Esophagus muscularis mucosa (tissue), 4 donors: ENCODE measurements at regions not wholly inside any gene's neighbourhood (a gene's known extent, or its start where the extent isn't known, plus 50 kb on each side); places are given as distances from the start of the nearest gene placed in this dataset.

Source experiments
- DNase-seq: peaks from one replicate; pipeline ENCODE4 v3.0.0-alpha.2; 2017; ENCODE audit errors: extremely low spot score
- H3K27ac ChIP-seq, 4 donors: fragments of 200-600 bp; sonication (generic); replicated peaks in 1 of 4; 1 replicate in 3 of 4; 2 replicates in 1 of 4; pipeline ENCODE4 v1.5.1; 2016 to 2019; ENCODE audit warnings: mild to moderate bottlenecking in 1 of 4
- H3K27me3 ChIP-seq, 4 donors: fragments of 200-600 bp; sonication (generic); one replicate each; pipeline versions ENCODE4 v1.5.1 to v1.6.0; 2016 to 2019
- H3K36me3 ChIP-seq, 4 donors: fragments of 200-600 bp; sonication (generic); one replicate each; pipeline ENCODE4 v1.5.1; 2016 to 2019
- H3K4me1 ChIP-seq, 4 donors: fragments of 200-600 bp; sonication (generic); one replicate each; pipeline ENCODE4 v1.5.1; 2016 to 2019
- H3K4me3 ChIP-seq, 4 donors: fragments of 200-600 bp; sonication (generic); 1 replicate in 2 of 4; 2 replicates in 2 of 4; pipeline ENCODE4 v1.5.1; 2016 to 2019; ENCODE audit warnings: mild to moderate bottlenecking in 4 of 4, moderate library complexity in 1 of 4
- H3K9me3 ChIP-seq, 4 donors: fragments of 200-600 bp; sonication (generic); 1 replicate in 3 of 4; 2 replicates in 1 of 4; pipeline ENCODE4 v1.5.1; 2016 to 2019
- CTCF ChIP-seq, 3 experiments: fragments of 200-600 bp in 2 of 3; fragments of 450-650 bp in 1 of 3; sonication (generic) in 2 of 3; IDR thresholded peaks; one replicate each; pipeline ENCODE4 v1.5.1; 2017 to 2019; ENCODE audit warnings: antibody characterized with exemption in 3 of 3, mild to moderate bottlenecking in 2 of 3, moderate library complexity in 1 of 3
- EP300 ChIP-seq: sonication (generic); formaldehyde crosslinking; IDR thresholded peaks from one replicate; pipeline ENCODE4 v1.6.1; 2017; ENCODE audit warnings: antibody characterized with exemption
- POLR2A ChIP-seq: fragments of 450-650 bp; IDR thresholded peaks from one replicate; pipeline ENCODE4 v1.6.1; 2017; ENCODE audit warnings: antibody characterized with exemption, moderate library complexity, mild to moderate bottlenecking, low read depth
- POLR2AphosphoS5 ChIP-seq, 2 donors: sonication (generic); formaldehyde crosslinking; IDR thresholded peaks; one replicate each; pipeline ENCODE4 v1.6.1; 2017; ENCODE audit warnings: antibody characterized with exemption in 2 of 2
- WGBS: methylation state at CpG from one replicate; pipeline ENCODE4 v1.1.5; 2018; 5-methylcytosine and 5-hydroxymethylcytosine counted together
- intact Hi-C: fragments of 100-400 bp; cut with DNase I; formaldehyde crosslinking; loops from one replicate; pipeline ENCODE4 v1.15.1; 2023

GRCh38 chr6:68046302-68046701 is 588.8 kb upstream of the ADGRB3 start:
- 97% methylated on average over 1 of the region's 1 CpG for WGBS

GRCh38 chr6:68045193-68045592 is 589.9 kb upstream of the ADGRB3 start:
- no peak for DNase-seq
- H3K4me3 ChIP-seq: no peak overlapping the region
- TF ChIP-seq POLR2AphosphoS5 (IDR thresholded peaks at IDR 0.05) (no peak), EP300 (no peak)
- intact Hi-C loops: no loop called here
- no peaks in the 10 kb centered on the region for H3K36me3 ChIP-seq
- no peaks in the 10 kb centered on the region for H3K4me1 ChIP-seq
- no peaks in the 10 kb centered on the region for H3K9me3 ChIP-seq
- WGBS: 83% methylated on average over 4 of the region's 4 CpGs
- H3K27ac ChIP-seq: no peak overlapping the region
- H3K27me3 ChIP-seq: no peaks in the 10 kb centered on the region

More at GRCh38 chr6:68046302-68046701, 588.8 kb upstream of the ADGRB3 start:
- DNase-seq: no peak
- no peak overlapping the region for H3K27ac ChIP-seq
- no peaks in the 10 kb centered on the region for H3K9me3 ChIP-seq
- H3K4me3 ChIP-seq: no peak overlapping the region
- intact Hi-C loops: no loop called here
- no peaks in the 10 kb centered on the region for H3K27me3 ChIP-seq
- no peaks in the 10 kb centered on the region for H3K36me3 ChIP-seq
- TF ChIP-seq EP300 (no peak), CTCF (IDR thresholded peaks at IDR 0.05) (no peak), POLR2A (no peak), POLR2AphosphoS5 (IDR thresholded peaks at IDR 0.05) (no peak)
- H3K4me1 ChIP-seq: no peaks in the 10 kb centered on the region

GRCh38 chr6:68044264-68044663 is 590.8 kb upstream of the ADGRB3 start:
- H3K4me1 ChIP-seq: no peaks in the 10 kb centered on the region
- H3K4me3 ChIP-seq: no peak overlapping the region
- no peaks in the 10 kb centered on the region for H3K27me3 ChIP-seq
- H3K36me3 ChIP-seq: no peaks in the 10 kb centered on the region
- TF ChIP-seq EP300 (no peak), POLR2AphosphoS5 (IDR thresholded peaks at IDR 0.05) (no peak), CTCF (IDR thresholded peaks at IDR 0.05) (no peak), POLR2A (no peak)
- no peaks in the 10 kb centered on the region for H3K9me3 ChIP-seq
- no peak for DNase-seq
- intact Hi-C loops: no loop called here
- H3K27ac ChIP-seq: no peak overlapping the region

- H3K27ac ChIP-seq: no peak overlapping the region
- TF ChIP-seq POLR2AphosphoS5 (IDR thresholded peaks at IDR 0.05) (no peak), POLR2A (no peak), CTCF (IDR thresholded peaks at IDR 0.05) (no peak), EP300 (no peak)
- no peaks in the 10 kb centered on the region for H3K27me3 ChIP-seq
- H3K4me3 ChIP-seq: no peak overlapping the region
- H3K9me3 ChIP-seq: no peaks in the 10 kb centered on the region
- no peak for DNase-seq
- intact Hi-C loops: no loop called here
- no peaks in the 10 kb centered on the region for H3K4me1 ChIP-seq
- no peaks in the 10 kb centered on the region for H3K36me3 ChIP-seq
These were observed 592.0 kb upstream of the ADGRB3 start for GRCh38 chr6:68043122-68043398.

GRCh38 chr6:68042339-68043121 is 592.6 kb upstream of the ADGRB3 start:
- Histone ChIP-seq H3K27me3 (no peaks in the 10 kb centered on the region), H3K9me3 (no peaks in the 10 kb centered on the region), H3K4me1 (no peaks in the 10 kb centered on the region), H3K36me3 (no peaks in the 10 kb centered on the region), H3K4me3 (no peak overlapping the region), H3K27ac (no peak overlapping the region)
- 70% methylated on average over 4 of the region's 4 CpGs for WGBS
- intact Hi-C loops: no loop called here
- DNase-seq: no peak
- TF ChIP-seq POLR2A (no peak), CTCF (IDR thresholded peaks at IDR 0.05) (no peak), EP300 (no peak), POLR2AphosphoS5 (IDR thresholded peaks at IDR 0.05) (no peak)
